ENCODE measurements at regions not wholly inside any gene's neighbourhood (a gene's known extent, or its start where the extent isn't known, plus 50 kb on each side); places are given as distances from the start of the nearest gene placed in this dataset.
A peak's percentile ranks its signal among the peaks of the same experiment; 100 is the strongest.

GRCh38 chr12:14257303-14257733 is 108.2 kb upstream of the ATF7IP start:
- H2AFZ ChIP-seq (ENCODE audit: low read depth, low read length) = peak overlapping the region; percentile 66
- no peak overlapping the region for H3K4me3 ChIP-seq (ENCODE audit: insufficient read depth, low read depth, low read length)
- TF ChIP-seq CTCF (IDR thresholded peaks at IDR 0.05; ENCODE audit: insufficient read depth, low read depth, low read length) = no peak
- peak overlapping the region; percentile 69 for H3K4me2 ChIP-seq (ENCODE audit: low read length)
- peaks cover 18% of the 10 kb centered on the region for H3K9me3 Mint-ChIP-seq (ENCODE audit: unreplicated experiment)
- no peaks in the 10 kb centered on the region for H3K27me3 ChIP-seq (ENCODE audit: insufficient read depth, low read length)
- peak overlapping the region; percentile 64 for H3K4me3 Mint-ChIP-seq (ENCODE audit: unreplicated experiment)
- H4K20me1 ChIP-seq (ENCODE audit: insufficient read depth, low read length) = no peaks in the 10 kb centered on the region
- no peaks in the 10 kb centered on the region for H3K36me3 ChIP-seq (ENCODE audit: insufficient read depth, low read length)
- H3K36me3 Mint-ChIP-seq (ENCODE audit: low read depth, unreplicated experiment) = peaks cover 1% of the 10 kb centered on the region
- peak overlapping the region; percentile 99 for H3K27ac Mint-ChIP-seq (ENCODE audit: unreplicated experiment)
- DNase-seq (ENCODE audit: low read depth) = no peak
- peaks cover 3% of the 10 kb centered on the region for H3K9me3 ChIP-seq (ENCODE audit: insufficient read depth, low read depth, low read length)
- H3K27ac ChIP-seq (ENCODE audit: low read depth, low read length) = peak overlapping the region; percentile 80
- peaks cover 32% of the 10 kb centered on the region for H3K4me1 ChIP-seq (ENCODE audit: insufficient read depth, low read length)
- FAIRE-seq = no peak
- peak overlapping the region; percentile 47 for H3K9ac ChIP-seq (ENCODE audit: low read length)
- no peaks in the 10 kb centered on the region for H3K27me3 Mint-ChIP-seq (ENCODE audit: low read depth, unreplicated experiment)
- no peaks in the 10 kb centered on the region for H3K79me2 ChIP-seq (ENCODE audit: insufficient read depth, low read length)
- H3K4me1 Mint-ChIP-seq (ENCODE audit: low read depth, unreplicated experiment) = peaks cover 51% of the 10 kb centered on the region

GRCh38 chr12:14257734-14258574 is 107.5 kb upstream of the ATF7IP start:
- H3K9me3 ChIP-seq (ENCODE audit: insufficient read depth, low read depth, low read length) = peaks cover 3% of the 10 kb centered on the region
- DNase-seq (ENCODE audit: low read depth) = peak; percentile 100
- H3K79me2 ChIP-seq (ENCODE audit: insufficient read depth, low read length) = no peaks in the 10 kb centered on the region
- H3K36me3 ChIP-seq (ENCODE audit: insufficient read depth, low read length) = no peaks in the 10 kb centered on the region
- peak overlapping the region; percentile 24 for H3K4me3 ChIP-seq (ENCODE audit: insufficient read depth, low read depth, low read length)
- peak overlapping the region; percentile 69 for H3K4me2 ChIP-seq (ENCODE audit: low read length)
- H3K27ac ChIP-seq (ENCODE audit: low read depth, low read length) = peak overlapping the region; percentile 80
- Mint-ChIP-seq H3K36me3 (ENCODE audit: low read depth, unreplicated experiment) (peaks cover 4% of the 10 kb centered on the region), H3K4me1 (ENCODE audit: low read depth, unreplicated experiment) (peaks cover 53% of the 10 kb centered on the region), H3K27me3 (ENCODE audit: low read depth, unreplicated experiment) (no peaks in the 10 kb centered on the region), H3K4me3 (ENCODE audit: unreplicated experiment) (peak overlapping the region; percentile 55), H3K27ac (ENCODE audit: unreplicated experiment) (peak overlapping the region; percentile 99), H3K9me3 (ENCODE audit: unreplicated experiment) (peaks cover 24% of the 10 kb centered on the region)
- peak; percentile 82 for FAIRE-seq
- peak overlapping the region; percentile 66 for H2AFZ ChIP-seq (ENCODE audit: low read depth, low read length)
- H3K9ac ChIP-seq (ENCODE audit: low read length) = peak overlapping the region; percentile 47
- TF ChIP-seq EZH2 (IDR thresholded peaks at IDR 0.05; ENCODE audit: insufficient read depth, low read length) (no peak), CTCF (IDR thresholded peaks at IDR 0.05; ENCODE audit: insufficient read depth, low read depth, low read length) (no peak)
- no peaks in the 10 kb centered on the region for H4K20me1 ChIP-seq (ENCODE audit: insufficient read depth, low read length)
- H3K4me1 ChIP-seq (ENCODE audit: insufficient read depth, low read length) = peaks cover 32% of the 10 kb centered on the region
- H3K27me3 ChIP-seq (ENCODE audit: insufficient read depth, low read length) = no peaks in the 10 kb centered on the region

GRCh38 chr12:14258575-14258940 is 106.9 kb upstream of the ATF7IP start:
- H2AFZ ChIP-seq (ENCODE audit: low read depth, low read length) = peak overlapping the region; percentile 66
- no peak for FAIRE-seq

More at GRCh38 chr12:14258575-14258940, 106.9 kb upstream of the ATF7IP start:
- no peaks in the 10 kb centered on the region for H3K27me3 ChIP-seq (ENCODE audit: insufficient read depth, low read length)
- H3K27ac ChIP-seq (ENCODE audit: low read depth, low read length) = no peak overlapping the region
- H4K20me1 ChIP-seq (ENCODE audit: insufficient read depth, low read length) = no peaks in the 10 kb centered on the region
- no peak overlapping the region for H3K4me3 ChIP-seq (ENCODE audit: insufficient read depth, low read depth, low read length)
- no peaks in the 10 kb centered on the region for H3K79me2 ChIP-seq (ENCODE audit: insufficient read depth, low read length)
- Mint-ChIP-seq H3K4me3 (ENCODE audit: unreplicated experiment) (peak overlapping the region; percentile 51), H3K36me3 (ENCODE audit: low read depth, unreplicated experiment) (peaks cover 4% of the 10 kb centered on the region), H3K27me3 (ENCODE audit: low read depth, unreplicated experiment) (no peaks in the 10 kb centered on the region), H3K4me1 (ENCODE audit: low read depth, unreplicated experiment) (peaks cover 53% of the 10 kb centered on the region), H3K9me3 (ENCODE audit: unreplicated experiment) (peaks cover 24% of the 10 kb centered on the region), H3K27ac (ENCODE audit: unreplicated experiment) (peak overlapping the region; percentile 99)
- H3K9ac ChIP-seq (ENCODE audit: low read length) = no peak overlapping the region
- DNase-seq (ENCODE audit: low read depth) = no peak
- H3K36me3 ChIP-seq (ENCODE audit: insufficient read depth, low read length) = no peaks in the 10 kb centered on the region
- H3K4me2 ChIP-seq (ENCODE audit: low read length) = no peak overlapping the region
- TF ChIP-seq CTCF (IDR thresholded peaks at IDR 0.05; ENCODE audit: insufficient read depth, low read depth, low read length) = no peak
- TF ChIP-seq EZH2 (IDR thresholded peaks at IDR 0.05; ENCODE audit: insufficient read depth, low read length) = no peak
- H3K9me3 ChIP-seq (ENCODE audit: insufficient read depth, low read depth, low read length) = peaks cover 3% of the 10 kb centered on the region
- peaks cover 32% of the 10 kb centered on the region for H3K4me1 ChIP-seq (ENCODE audit: insufficient read depth, low read length)
